ENCODE measurements at regions not wholly inside any gene's neighbourhood (a gene's known extent, or its start where the extent isn't known, plus 50 kb on each side); places are given as distances from the start of the nearest gene placed in this dataset.

DNA sequence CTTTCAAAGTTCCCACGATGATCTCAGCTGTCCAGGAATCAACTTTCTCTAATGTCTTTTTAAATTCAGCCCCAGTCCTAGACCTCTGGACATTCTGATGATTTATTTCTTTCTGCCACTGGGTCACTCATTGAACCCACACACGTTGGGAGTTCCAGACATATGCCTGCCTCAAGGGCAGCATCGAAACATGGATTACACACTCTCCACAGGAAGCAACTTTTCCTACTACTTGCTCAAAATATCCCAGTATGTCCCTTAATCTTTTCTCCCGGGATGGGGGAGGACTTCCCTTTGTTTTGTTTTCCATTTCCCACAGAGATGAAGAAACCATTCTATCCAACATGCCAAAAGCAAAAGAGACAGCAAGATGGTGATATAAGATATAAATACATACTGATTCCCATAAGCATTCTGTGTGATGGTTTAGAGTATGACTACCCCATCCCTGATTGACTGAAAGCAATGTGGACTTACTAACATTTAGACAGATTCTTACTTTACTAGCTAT, 79.8 kb upstream of the PPARGC1A start:
- TF ChIP-seq, protein P1, sequence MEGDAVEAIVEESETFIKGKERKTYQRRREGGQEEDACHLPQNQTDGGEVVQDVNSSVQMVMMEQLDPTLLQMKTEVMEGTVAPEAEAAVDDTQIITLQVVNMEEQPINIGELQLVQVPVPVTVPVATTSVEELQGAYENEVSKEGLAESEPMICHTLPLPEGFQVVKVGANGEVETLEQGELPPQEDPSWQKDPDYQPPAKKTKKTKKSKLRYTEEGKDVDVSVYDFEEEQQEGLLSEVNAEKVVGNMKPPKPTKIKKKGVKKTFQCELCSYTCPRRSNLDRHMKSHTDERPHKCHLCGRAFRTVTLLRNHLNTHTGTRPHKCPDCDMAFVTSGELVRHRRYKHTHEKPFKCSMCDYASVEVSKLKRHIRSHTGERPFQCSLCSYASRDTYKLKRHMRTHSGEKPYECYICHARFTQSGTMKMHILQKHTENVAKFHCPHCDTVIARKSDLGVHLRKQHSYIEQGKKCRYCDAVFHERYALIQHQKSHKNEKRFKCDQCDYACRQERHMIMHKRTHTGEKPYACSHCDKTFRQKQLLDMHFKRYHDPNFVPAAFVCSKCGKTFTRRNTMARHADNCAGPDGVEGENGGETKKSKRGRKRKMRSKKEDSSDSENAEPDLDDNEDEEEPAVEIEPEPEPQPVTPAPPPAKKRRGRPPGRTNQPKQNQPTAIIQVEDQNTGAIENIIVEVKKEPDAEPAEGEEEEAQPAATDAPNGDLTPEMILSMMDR (IDR thresholded peaks at IDR 0.05; ENCODE audit: insufficient read depth, low read length, poor library complexity, severe bottlenecking) = no peak
- TF ChIP-seq EZH2phosphoT487 (conservative IDR thresholded peaks at IDR 0.05; ENCODE audit: low read length) = no peak

All from SU-DHL-6 (cell line).